GM12875 (cell line): ENCODE measurements at regions not wholly inside any gene's neighbourhood (a gene's known extent, or its start where the extent isn't known, plus 50 kb on each side); places are given as distances from the start of the nearest gene placed in this dataset.

ENCODE experiments used
- H3K4me3 ChIP-seq: one replicate; pipeline ENCODE4 v1.5.1; 2011; ENCODE audit warnings: low read depth, low read length, control low read depth
- TF ChIP-seq, protein P1 (sequence below): IDR thresholded peaks from 2 replicates; pipeline ENCODE4 v1.5.1; 2011; ENCODE audit warnings: low read depth, mild to moderate bottlenecking, control low read depth, inconsistent platforms, low read length, moderate library complexity, borderline replicate concordance; ENCODE audit not compliant: insufficient read depth

DNA sequence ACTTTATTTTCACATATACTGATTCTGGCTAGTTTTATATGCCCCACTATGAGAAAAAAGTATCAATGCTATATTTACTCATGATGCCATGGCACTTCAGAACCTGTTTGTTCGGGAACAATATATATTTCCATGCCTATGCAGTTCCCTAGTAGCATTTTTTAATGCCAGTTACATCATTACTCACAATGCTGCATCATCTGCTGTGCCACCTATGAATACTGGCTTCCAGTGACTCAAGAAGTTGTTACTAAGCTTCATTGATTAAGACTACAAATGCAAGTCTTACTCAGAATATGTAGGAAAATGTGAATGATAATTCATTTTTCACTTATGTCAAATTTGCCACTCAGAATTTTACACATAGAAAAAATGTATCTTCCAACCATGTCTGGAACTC, 97.9 kb downstream of the MAFB start:
- H3K4me3 ChIP-seq, result no peak overlapping the region
- TF ChIP-seq, protein P1, sequence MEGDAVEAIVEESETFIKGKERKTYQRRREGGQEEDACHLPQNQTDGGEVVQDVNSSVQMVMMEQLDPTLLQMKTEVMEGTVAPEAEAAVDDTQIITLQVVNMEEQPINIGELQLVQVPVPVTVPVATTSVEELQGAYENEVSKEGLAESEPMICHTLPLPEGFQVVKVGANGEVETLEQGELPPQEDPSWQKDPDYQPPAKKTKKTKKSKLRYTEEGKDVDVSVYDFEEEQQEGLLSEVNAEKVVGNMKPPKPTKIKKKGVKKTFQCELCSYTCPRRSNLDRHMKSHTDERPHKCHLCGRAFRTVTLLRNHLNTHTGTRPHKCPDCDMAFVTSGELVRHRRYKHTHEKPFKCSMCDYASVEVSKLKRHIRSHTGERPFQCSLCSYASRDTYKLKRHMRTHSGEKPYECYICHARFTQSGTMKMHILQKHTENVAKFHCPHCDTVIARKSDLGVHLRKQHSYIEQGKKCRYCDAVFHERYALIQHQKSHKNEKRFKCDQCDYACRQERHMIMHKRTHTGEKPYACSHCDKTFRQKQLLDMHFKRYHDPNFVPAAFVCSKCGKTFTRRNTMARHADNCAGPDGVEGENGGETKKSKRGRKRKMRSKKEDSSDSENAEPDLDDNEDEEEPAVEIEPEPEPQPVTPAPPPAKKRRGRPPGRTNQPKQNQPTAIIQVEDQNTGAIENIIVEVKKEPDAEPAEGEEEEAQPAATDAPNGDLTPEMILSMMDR, result no peak

DNA sequence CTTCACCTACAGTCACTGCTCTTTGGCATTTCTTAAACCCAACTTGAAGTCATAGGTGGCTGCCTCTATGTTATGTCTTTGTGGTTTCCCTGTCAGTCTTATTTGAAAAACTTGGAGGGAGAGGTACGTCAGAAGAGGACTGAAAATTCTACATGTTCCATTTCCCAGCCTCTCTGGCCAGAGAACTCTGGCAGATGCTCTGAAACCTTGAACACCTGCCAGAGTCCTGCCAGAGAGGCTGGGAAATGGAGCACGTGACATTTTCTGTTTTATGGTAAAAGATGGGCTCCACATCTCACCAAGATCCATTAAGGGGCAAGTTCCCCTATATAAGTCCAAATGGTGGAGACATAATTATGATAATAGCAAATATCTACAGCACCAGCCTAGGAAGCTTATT, 99.5 kb downstream of the MAFB start:
- TF ChIP-seq, protein P1, result no peak
- H3K4me3 ChIP-seq, result no peak overlapping the region

DNA sequence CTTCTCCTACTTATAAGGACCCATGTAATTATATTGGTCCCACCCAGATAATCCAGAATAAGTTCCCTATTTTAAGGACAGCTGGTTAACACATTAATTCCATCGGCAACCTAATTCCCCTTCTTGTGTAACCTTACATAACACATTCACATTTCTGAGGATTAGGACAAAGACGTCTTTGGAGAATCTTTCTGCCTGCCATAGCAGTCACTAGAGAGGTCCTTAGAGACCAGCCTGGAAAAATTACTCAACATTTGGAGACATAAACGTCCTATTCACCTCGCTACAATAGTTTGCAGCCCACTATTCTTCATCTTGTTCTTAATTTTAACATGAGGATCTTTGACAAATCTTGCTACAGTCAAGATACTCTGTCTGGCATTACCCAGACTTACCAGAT, 100.1 kb downstream of the MAFB start:
- TF ChIP-seq, protein P1, result no peak
- H3K4me3 ChIP-seq, result no peak overlapping the region

DNA sequence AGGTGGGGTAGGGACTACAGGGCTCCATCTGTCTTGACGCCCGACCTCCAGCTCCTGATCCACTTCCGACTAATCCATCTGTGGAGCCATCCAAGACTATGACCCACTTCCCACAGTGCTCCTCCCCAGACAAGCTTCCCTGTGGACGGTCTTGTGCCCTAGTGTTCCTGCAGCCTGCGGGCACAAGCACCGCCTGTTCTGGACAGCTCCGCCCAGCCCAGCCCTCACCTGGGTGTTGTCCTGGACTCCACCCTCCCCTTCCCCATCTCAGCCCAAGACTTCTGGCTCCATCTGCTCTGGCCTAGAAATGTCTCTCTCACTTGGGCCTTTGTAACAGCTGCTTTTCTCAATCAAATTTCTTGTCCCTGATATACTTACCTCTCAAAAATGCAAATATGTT, 102.0 kb downstream of the MAFB start:
- TF ChIP-seq, protein P1, result no peak
- H3K4me3 ChIP-seq, result no peak overlapping the region

DNA sequence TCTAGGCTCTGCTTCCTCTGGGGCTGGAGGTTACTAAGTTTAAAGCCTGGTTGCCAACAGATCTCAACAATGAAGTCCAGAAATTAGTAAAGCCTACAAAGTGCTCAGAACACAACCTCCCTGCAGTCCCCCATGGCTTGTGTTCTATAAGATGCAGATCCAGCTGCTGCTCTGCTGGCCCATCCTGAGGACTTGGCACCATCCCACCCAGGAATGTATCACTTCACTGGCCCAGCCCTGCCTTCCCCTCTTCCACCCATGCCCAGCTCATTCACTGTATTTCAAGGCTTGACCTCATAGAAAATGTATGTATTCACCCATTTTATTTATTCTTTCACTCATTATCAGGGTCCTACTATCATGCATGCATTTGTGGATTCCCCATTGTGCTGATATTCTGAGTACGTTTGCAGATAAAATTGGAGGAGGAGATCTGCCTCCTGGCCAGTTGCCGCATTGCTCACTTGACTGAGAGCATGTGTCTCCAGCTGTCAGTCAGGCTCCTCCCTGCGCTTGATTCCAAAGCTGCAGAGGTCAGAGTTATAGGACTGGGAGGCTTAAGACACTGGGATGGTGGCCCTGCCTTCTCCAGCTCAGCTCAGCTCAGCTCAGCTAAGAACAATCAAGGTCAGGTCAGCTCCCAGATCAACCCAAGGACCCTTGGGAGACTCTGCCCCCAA, 104.8 kb downstream of the MAFB start:
- no peak overlapping the region for H3K4me3 ChIP-seq
- TF ChIP-seq, protein P1, result no peak

DNA sequence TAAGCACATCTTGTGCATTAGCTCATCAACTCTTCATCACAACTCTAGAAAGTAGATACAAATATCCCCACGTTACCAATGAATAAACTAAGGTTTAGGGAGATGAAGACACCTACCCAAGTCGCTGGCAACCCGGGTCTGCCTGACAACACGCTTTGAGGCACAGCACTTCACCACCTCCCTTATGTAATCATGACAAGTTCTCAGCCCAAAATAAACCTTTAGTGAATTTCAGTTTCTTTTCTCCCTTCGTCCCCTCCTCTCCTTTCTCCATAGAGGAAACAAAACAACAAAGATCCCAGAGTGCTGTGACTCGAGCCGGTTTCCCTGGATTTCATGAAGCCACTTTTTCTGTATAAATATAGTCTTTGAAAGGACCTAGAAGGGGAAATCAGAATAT, 105.4 kb downstream of the MAFB start:
- TF ChIP-seq, protein P1, result no peak
- no peak overlapping the region for H3K4me3 ChIP-seq

DNA sequence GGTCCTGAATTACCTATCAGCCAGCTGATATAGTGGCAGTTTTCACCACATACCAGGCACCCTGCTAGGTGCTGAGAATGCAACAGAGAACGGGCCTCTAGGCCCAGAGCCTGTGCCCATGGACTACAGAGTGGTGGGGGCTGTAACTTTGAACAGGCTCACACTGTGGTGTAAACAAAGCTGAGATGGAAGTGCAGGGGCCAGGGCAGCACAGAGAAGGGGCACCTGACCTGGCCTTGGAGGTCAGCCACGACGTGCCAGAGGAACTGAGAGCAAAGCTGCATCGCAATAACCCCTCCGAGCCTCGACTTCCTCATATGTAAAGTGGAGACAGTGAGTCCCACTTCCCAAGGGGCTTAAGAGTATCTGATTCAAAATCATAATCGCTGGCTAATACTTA, 105.8 kb downstream of the MAFB start:
- TF ChIP-seq, protein P1, result no peak
- no peak overlapping the region for H3K4me3 ChIP-seq
